ENCODE measurements at regions not wholly inside any gene's neighbourhood (a gene's known extent, or its start where the extent isn't known, plus 50 kb on each side); places are given as distances from the start of the nearest gene placed in this dataset.

DNA sequence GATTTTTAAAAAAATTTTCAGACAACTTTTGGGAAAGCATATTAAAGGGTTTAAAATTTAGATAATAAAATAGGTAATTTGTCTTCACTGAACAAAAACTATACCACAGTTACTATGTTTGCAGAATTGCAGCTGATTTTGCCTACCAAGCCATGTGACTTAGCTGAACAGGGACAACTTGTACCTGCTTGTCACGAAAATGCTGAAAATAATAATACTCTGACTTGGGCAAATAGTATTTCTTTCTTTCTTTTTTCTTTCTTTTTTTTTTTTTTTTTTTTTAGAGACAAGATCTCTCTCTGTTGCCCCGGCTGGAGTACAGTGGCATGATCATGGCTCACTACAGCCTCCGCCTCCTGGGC is 225.2 kb upstream of the PPP1R2C start:
- H3K4me2 ChIP-seq (ENCODE audit: low read depth, low read length, poor library complexity, severe bottlenecking), result no peak overlapping the region
- H3K9me2 ChIP-seq (replicated peaks; ENCODE audit: low read depth, low read length), result no peaks in the 10 kb centered on the region
- TF ChIP-seq, protein P1, sequence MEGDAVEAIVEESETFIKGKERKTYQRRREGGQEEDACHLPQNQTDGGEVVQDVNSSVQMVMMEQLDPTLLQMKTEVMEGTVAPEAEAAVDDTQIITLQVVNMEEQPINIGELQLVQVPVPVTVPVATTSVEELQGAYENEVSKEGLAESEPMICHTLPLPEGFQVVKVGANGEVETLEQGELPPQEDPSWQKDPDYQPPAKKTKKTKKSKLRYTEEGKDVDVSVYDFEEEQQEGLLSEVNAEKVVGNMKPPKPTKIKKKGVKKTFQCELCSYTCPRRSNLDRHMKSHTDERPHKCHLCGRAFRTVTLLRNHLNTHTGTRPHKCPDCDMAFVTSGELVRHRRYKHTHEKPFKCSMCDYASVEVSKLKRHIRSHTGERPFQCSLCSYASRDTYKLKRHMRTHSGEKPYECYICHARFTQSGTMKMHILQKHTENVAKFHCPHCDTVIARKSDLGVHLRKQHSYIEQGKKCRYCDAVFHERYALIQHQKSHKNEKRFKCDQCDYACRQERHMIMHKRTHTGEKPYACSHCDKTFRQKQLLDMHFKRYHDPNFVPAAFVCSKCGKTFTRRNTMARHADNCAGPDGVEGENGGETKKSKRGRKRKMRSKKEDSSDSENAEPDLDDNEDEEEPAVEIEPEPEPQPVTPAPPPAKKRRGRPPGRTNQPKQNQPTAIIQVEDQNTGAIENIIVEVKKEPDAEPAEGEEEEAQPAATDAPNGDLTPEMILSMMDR (conservative IDR thresholded peaks at IDR 0.05; ENCODE audit: low read length), result no peak
- TF ChIP-seq EZH2phosphoT487 (IDR thresholded peaks at IDR 0.05; ENCODE audit: borderline replicate concordance), result no peak
- H3K9ac ChIP-seq (ENCODE audit: low read depth, low read length, poor library complexity, severe bottlenecking), result no peak overlapping the region
- H3K4me1 ChIP-seq (ENCODE audit: insufficient read depth, low read length, poor library complexity, severe bottlenecking), result no peaks in the 10 kb centered on the region
- no peak overlapping the region for H2AFZ ChIP-seq (ENCODE audit: low read length)
- no peaks in the 10 kb centered on the region for H3K36me3 ChIP-seq (ENCODE audit: insufficient read depth, low read length)
- no peaks in the 10 kb centered on the region for H3K79me2 ChIP-seq (ENCODE audit: insufficient read depth, low read length)
- H3K27me3 ChIP-seq (ENCODE audit: insufficient read depth, low read length, poor library complexity, severe bottlenecking), result no peaks in the 10 kb centered on the region
- H3K4me3 ChIP-seq (ENCODE audit: low read length, poor library complexity, severe bottlenecking), result no peak overlapping the region
- no peaks in the 10 kb centered on the region for H4K20me1 ChIP-seq (ENCODE audit: insufficient read depth, low read length, poor library complexity, severe bottlenecking)
- H3F3A ChIP-seq (ENCODE audit: low read depth), result no peaks in the 10 kb centered on the region
- H3K9me3 ChIP-seq (ENCODE audit: insufficient read depth, low read depth, low read length), result no peaks in the 10 kb centered on the region

GRCh38 chrX:43003939-43004338 is 226.0 kb upstream of the PPP1R2C start:
- H3K79me2 ChIP-seq (ENCODE audit: insufficient read depth, low read length), result no peaks in the 10 kb centered on the region
- no peaks in the 10 kb centered on the region for H3K9me3 ChIP-seq (ENCODE audit: insufficient read depth, low read depth, low read length)
- no peaks in the 10 kb centered on the region for H3K9me2 ChIP-seq (replicated peaks; ENCODE audit: low read depth, low read length)
- H3K9ac ChIP-seq (ENCODE audit: low read depth, low read length, poor library complexity, severe bottlenecking), result no peak overlapping the region
- no peaks in the 10 kb centered on the region for H3K27me3 ChIP-seq (ENCODE audit: insufficient read depth, low read length, poor library complexity, severe bottlenecking)
- H3F3A ChIP-seq (ENCODE audit: low read depth), result no peaks in the 10 kb centered on the region
- peak overlapping the region; percentile 55; the same call in 1 of the 2 replicates for H2AFZ ChIP-seq (ENCODE audit: low read length)
- H4K20me1 ChIP-seq (ENCODE audit: insufficient read depth, low read length, poor library complexity, severe bottlenecking), result no peaks in the 10 kb centered on the region
- no peaks in the 10 kb centered on the region for H3K4me1 ChIP-seq (ENCODE audit: insufficient read depth, low read length, poor library complexity, severe bottlenecking)
- no peak for TF ChIP-seq EZH2phosphoT487 (IDR thresholded peaks at IDR 0.05; ENCODE audit: borderline replicate concordance)
- TF ChIP-seq, protein P1 (conservative IDR thresholded peaks at IDR 0.05; ENCODE audit: low read length), result no peak
- H3K4me3 ChIP-seq (ENCODE audit: low read length, poor library complexity, severe bottlenecking), result no peak overlapping the region
- H3K4me2 ChIP-seq (ENCODE audit: low read depth, low read length, poor library complexity, severe bottlenecking), result no peak overlapping the region
- no peaks in the 10 kb centered on the region for H3K36me3 ChIP-seq (ENCODE audit: insufficient read depth, low read length)

- no peaks in the 10 kb centered on the region for H3K4me1 ChIP-seq (ENCODE audit: insufficient read depth, low read length, poor library complexity, severe bottlenecking)
- H3K4me2 ChIP-seq (ENCODE audit: low read depth, low read length, poor library complexity, severe bottlenecking), result no peak overlapping the region
- no peaks in the 10 kb centered on the region for H3K27me3 ChIP-seq (ENCODE audit: insufficient read depth, low read length, poor library complexity, severe bottlenecking)
These were observed 227.6 kb upstream of the PPP1R2C start for GRCh38 chrX:43005561-43005960.

More at GRCh38 chrX:43005561-43005960, 227.6 kb upstream of the PPP1R2C start:
- Histone ChIP-seq H3F3A (ENCODE audit: low read depth) (no peaks in the 10 kb centered on the region), H3K79me2 (ENCODE audit: insufficient read depth, low read length) (no peaks in the 10 kb centered on the region), H3K9me2 (replicated peaks; ENCODE audit: low read depth, low read length) (no peaks in the 10 kb centered on the region), H3K4me3 (ENCODE audit: low read length, poor library complexity, severe bottlenecking) (no peak overlapping the region), H3K9ac (ENCODE audit: low read depth, low read length, poor library complexity, severe bottlenecking) (no peak overlapping the region), H3K36me3 (ENCODE audit: insufficient read depth, low read length) (no peaks in the 10 kb centered on the region), H4K20me1 (ENCODE audit: insufficient read depth, low read length, poor library complexity, severe bottlenecking) (no peaks in the 10 kb centered on the region), H2AFZ (ENCODE audit: low read length) (peak overlapping the region; percentile 70; the same call in 1 of the 2 replicates), H3K9me3 (ENCODE audit: insufficient read depth, low read depth, low read length) (no peaks in the 10 kb centered on the region)
- TF ChIP-seq, protein P1 (conservative IDR thresholded peaks at IDR 0.05; ENCODE audit: low read length), result no peak
